CD14-positive monocyte (primary cell): ENCODE measurements at regions not wholly inside any gene's neighbourhood (a gene's known extent, or its start where the extent isn't known, plus 50 kb on each side); places are given as distances from the start of the nearest gene placed in this dataset.

Experiments used
- DNase-seq, 3 donors: peaks; one replicate each; pipeline ENCODE4 v3.0.0-alpha.2; 2011 to 2022
- H2AFZ ChIP-seq: 2 replicates; pipeline ENCODE4 v1.6.0; 2012; ENCODE audit warnings: mild to moderate bottlenecking, low read depth, low read length, inconsistent platforms; ENCODE audit not compliant: insufficient read depth, poor library complexity, severe bottlenecking
- H3K27ac ChIP-seq, 2 donors: 1 replicate in 1 of 2; 2 replicates in 1 of 2; pipeline ENCODE4 v1.5.1; 2012 to 2013; ENCODE audit warnings: low read length in 2 of 2, control low read depth in 1 of 2, inconsistent platforms in 1 of 2, low read depth in 1 of 2, mild to moderate bottlenecking in 1 of 2
- H3K27me3 ChIP-seq, 2 donors: one replicate each; pipeline versions ENCODE4 v1.6.0 to v1.6.1; 2011 to 2013; ENCODE audit warnings: low read length in 2 of 2; ENCODE audit not compliant: control insufficient read depth in 2 of 2, insufficient read depth in 2 of 2
- H3K36me3 ChIP-seq, 2 donors: replicated peaks in 1 of 2; 1 replicate in 1 of 2; 2 replicates in 1 of 2; pipeline versions ENCODE4 v1.5.1 to v1.6.1; 2012 to 2013; ENCODE audit warnings: low read length in 2 of 2, control low read depth in 1 of 2, inconsistent platforms in 1 of 2, mild to moderate bottlenecking in 1 of 2; ENCODE audit not compliant: insufficient read depth in 2 of 2, control insufficient read depth in 1 of 2
- H3K4me1 ChIP-seq, 2 donors: 1 replicate in 1 of 2; 2 replicates in 1 of 2; pipeline versions ENCODE4 v1.5.1 to v1.6.1; 2012 to 2013; ENCODE audit warnings: low read length in 2 of 2, control low read depth in 1 of 2, inconsistent platforms in 1 of 2, mild to moderate bottlenecking in 1 of 2, moderate library complexity in 1 of 2; ENCODE audit not compliant: insufficient read depth in 2 of 2, control insufficient read depth in 1 of 2
- H3K4me2 ChIP-seq: replicated peaks from 2 replicates; pipeline ENCODE3; 2012; ENCODE audit warnings: low read length, moderate library complexity, mild to moderate bottlenecking; ENCODE audit not compliant: poor library complexity, severe bottlenecking; ENCODE audit errors: extremely low read depth
- H3K4me3 ChIP-seq, 3 experiments: fragments of 200-600 bp in 1 of 3; sonication (generic) in 1 of 3; replicated peaks in 1 of 3; 1 replicate in 2 of 3; 2 replicates in 1 of 3; pipeline ENCODE4 v1.5.1; 2011 to 2013; ENCODE audit warnings: low read length in 3 of 3, mild to moderate bottlenecking in 3 of 3, control low read depth in 2 of 3, low read depth in 2 of 3, inconsistent platforms in 1 of 3, moderate library complexity in 1 of 3
- H3K79me2 ChIP-seq: 2 replicates; pipeline ENCODE4 v1.6.0; 2012; ENCODE audit warnings: mild to moderate bottlenecking, control low read depth, inconsistent platforms, low read length, moderate library complexity; ENCODE audit not compliant: insufficient read depth
- H3K9ac ChIP-seq: 2 replicates; pipeline ENCODE4 v1.6.0; 2017; ENCODE audit warnings: low read length, mild to moderate bottlenecking; ENCODE audit not compliant: insufficient read depth, poor library complexity, severe bottlenecking
- H3K9me3 ChIP-seq, 2 donors: replicated peaks in 1 of 2; 1 replicate in 1 of 2; 2 replicates in 1 of 2; pipeline versions ENCODE4 v1.5.1 to v1.6.1; 2012 to 2013; ENCODE audit warnings: low read length in 2 of 2, control low read depth in 1 of 2; ENCODE audit not compliant: control insufficient read depth in 1 of 2, insufficient read depth in 1 of 2
- H4K20me1 ChIP-seq: 2 replicates; pipeline ENCODE4 v1.6.0; 2012; ENCODE audit warnings: mild to moderate bottlenecking, low read length, control low read depth, moderate library complexity; ENCODE audit not compliant: insufficient read depth
- H3K27ac Mint-ChIP-seq, 7 donors: one replicate each; pipeline ENCODE4 v1.8.0; 2020; ENCODE audit warnings: mild to moderate bottlenecking in 7 of 7, mixed read lengths in 7 of 7, moderate library complexity in 6 of 7, inconsistent platforms in 2 of 7
- H3K27me3 Mint-ChIP-seq, 3 donors: one replicate each; pipeline ENCODE4 v1.8.0; 2021 to 2022; ENCODE audit warnings: low read depth in 3 of 3, mild to moderate bottlenecking in 3 of 3, mixed read lengths in 3 of 3, moderate library complexity in 3 of 3, inconsistent platforms in 1 of 3
- H3K36me3 Mint-ChIP-seq, 2 donors: one replicate each; pipeline ENCODE4 v1.8.0; 2020; ENCODE audit warnings: mixed read lengths in 2 of 2, inconsistent platforms in 1 of 2, mild to moderate bottlenecking in 1 of 2
- H3K4me1 Mint-ChIP-seq: one replicate; pipeline ENCODE4 v1.8.0; 2020; ENCODE audit warnings: mild to moderate bottlenecking, mixed read lengths
- H3K4me3 Mint-ChIP-seq, 2 donors: one replicate each; pipeline ENCODE4 v1.8.0; 2020; ENCODE audit warnings: mild to moderate bottlenecking in 2 of 2, mixed read lengths in 2 of 2, moderate library complexity in 1 of 2
- H3K9me3 Mint-ChIP-seq, 7 donors: one replicate each; pipeline ENCODE4 v1.8.0; 2020 to 2022; ENCODE audit warnings: mixed read lengths in 7 of 7, mild to moderate bottlenecking in 6 of 7, moderate library complexity in 6 of 7, inconsistent platforms in 2 of 7
- CTCF ChIP-seq: fragments of 200-600 bp; IDR thresholded peaks from one replicate; pipeline ENCODE4 v1.8.0; 2022; ENCODE audit warnings: antibody characterized with exemption, mild to moderate bottlenecking
- WGBS: methylation state at CpG from one replicate; pipeline ENCODE4 v1.1.5; 2013; ENCODE audit warnings: missing lambda C conversion rate; ENCODE audit not compliant: insufficient coverage; 5-methylcytosine and 5-hydroxymethylcytosine counted together
- intact Hi-C, 2 donors: fragments of 100-400 bp; cut with micrococcal nuclease; formaldehyde crosslinking; loops; one replicate each; pipeline versions ENCODE4 v1.15.0 to v1.15.1; 2023

GRCh38 chr15:62566248-62566647 lies 401.2 kb upstream of the C2CD4B start:
- no peak for DNase-seq
- Mint-ChIP-seq H3K27me3 (peaks cover 1 to 5% (median 5%) of the 10 kb centered on the region in 3 donors), H3K27ac (no peak overlapping the region), H3K9me3 (peaks cover 0 to 3% (median 0%) of the 10 kb centered on the region in 7 donors), H3K36me3 (no peaks in the 10 kb centered on the region), H3K4me1 (peaks cover 4% of the 10 kb centered on the region), H3K4me3 (no peak overlapping the region)
- Histone ChIP-seq H3K9ac (no peak overlapping the region), H3K27ac (no peak overlapping the region), H3K4me1 (no peaks in the 10 kb centered on the region), H3K36me3 (no peaks in the 10 kb centered on the region), H3K4me2 (no peak overlapping the region), H3K4me3 (no peak overlapping the region), H3K79me2 (no peaks in the 10 kb centered on the region), H2AFZ (no peak overlapping the region), H4K20me1 (no peaks in the 10 kb centered on the region), H3K27me3 (no peaks in the 10 kb centered on the region), H3K9me3 (no peaks in the 10 kb centered on the region)
- 93% methylated on average over 5 of the region's 5 CpGs for WGBS
- no peak for TF ChIP-seq CTCF
- intact Hi-C loops = no loop called here

DNA sequence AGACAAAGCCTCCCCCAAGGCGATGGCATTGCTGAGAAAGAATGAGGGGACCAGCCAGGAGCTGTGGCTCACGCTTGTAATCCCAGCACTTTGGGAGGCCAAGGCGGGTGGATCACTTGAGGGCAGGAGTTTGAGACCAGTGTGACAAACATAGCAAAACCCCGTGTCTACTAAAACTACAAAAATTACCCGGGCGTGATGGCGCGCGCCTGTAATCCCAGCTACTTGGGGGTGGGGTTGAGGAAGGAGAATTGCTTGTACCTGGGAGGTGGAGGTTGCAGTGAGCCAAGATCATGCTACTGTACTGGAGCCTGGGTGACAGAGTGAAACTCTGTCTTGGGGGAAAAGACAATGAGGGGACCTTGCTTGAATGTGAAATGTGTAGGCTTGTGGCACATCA lies 402.4 kb upstream of the C2CD4B start:
- Mint-ChIP-seq H3K4me1 (peaks cover 4% of the 10 kb centered on the region), H3K9me3 (peaks cover 0 to 1% (median 0%) of the 10 kb centered on the region in 7 donors), H3K27ac (no peak overlapping the region), H3K36me3 (no peaks in the 10 kb centered on the region), H3K27me3 (peaks cover 2 to 5% (median 5%) of the 10 kb centered on the region in 3 donors), H3K4me3 (no peak overlapping the region)
- no peak overlapping the region for H3K4me3 ChIP-seq
- no peak for DNase-seq
- no peaks in the 10 kb centered on the region for H4K20me1 ChIP-seq
- H3K4me1 ChIP-seq = no peaks in the 10 kb centered on the region
- H3K36me3 ChIP-seq = no peaks in the 10 kb centered on the region
- no peak overlapping the region for H3K4me2 ChIP-seq
- intact Hi-C loops = no loop called here
- no peak overlapping the region for H3K27ac ChIP-seq
- no peak for TF ChIP-seq CTCF
- no peak overlapping the region for H2AFZ ChIP-seq
- no peaks in the 10 kb centered on the region for H3K9me3 ChIP-seq
- no peaks in the 10 kb centered on the region for H3K27me3 ChIP-seq
- no peaks in the 10 kb centered on the region for H3K79me2 ChIP-seq
- 95% methylated on average over 4 of the region's 9 CpGs for WGBS
- no peak overlapping the region for H3K9ac ChIP-seq
